ENCODE measurements at regions not wholly inside any gene's neighbourhood (a gene's known extent, or its start where the extent isn't known, plus 50 kb on each side); places are given as distances from the start of the nearest gene placed in this dataset.

DNA sequence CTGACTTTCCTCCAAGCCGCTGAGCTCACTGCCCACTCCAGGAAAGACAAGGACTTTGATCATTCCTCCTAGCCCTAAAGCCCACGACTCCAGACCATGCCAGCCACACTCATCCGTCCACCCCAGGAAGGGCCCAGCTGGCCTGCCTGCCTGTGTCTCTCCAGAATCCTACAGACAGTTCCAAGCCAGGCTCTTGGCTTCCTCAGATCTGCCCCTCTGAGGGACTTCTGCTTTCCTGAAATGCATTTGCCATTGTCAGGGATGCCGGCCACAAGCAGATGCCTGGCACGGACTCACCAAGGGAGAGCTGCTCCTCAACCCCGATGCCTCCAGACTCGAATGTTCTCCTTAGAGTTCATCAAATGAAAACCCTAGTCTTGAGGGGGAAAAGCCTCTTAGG is 155.8 kb downstream of the OAT start:
- TF ChIP-seq POLR2A (IDR thresholded peaks at IDR 0.05) (no peak), POLR2AphosphoS5 (IDR thresholded peaks at IDR 0.05) (no peak)
- TF ChIP-seq, protein P1, sequence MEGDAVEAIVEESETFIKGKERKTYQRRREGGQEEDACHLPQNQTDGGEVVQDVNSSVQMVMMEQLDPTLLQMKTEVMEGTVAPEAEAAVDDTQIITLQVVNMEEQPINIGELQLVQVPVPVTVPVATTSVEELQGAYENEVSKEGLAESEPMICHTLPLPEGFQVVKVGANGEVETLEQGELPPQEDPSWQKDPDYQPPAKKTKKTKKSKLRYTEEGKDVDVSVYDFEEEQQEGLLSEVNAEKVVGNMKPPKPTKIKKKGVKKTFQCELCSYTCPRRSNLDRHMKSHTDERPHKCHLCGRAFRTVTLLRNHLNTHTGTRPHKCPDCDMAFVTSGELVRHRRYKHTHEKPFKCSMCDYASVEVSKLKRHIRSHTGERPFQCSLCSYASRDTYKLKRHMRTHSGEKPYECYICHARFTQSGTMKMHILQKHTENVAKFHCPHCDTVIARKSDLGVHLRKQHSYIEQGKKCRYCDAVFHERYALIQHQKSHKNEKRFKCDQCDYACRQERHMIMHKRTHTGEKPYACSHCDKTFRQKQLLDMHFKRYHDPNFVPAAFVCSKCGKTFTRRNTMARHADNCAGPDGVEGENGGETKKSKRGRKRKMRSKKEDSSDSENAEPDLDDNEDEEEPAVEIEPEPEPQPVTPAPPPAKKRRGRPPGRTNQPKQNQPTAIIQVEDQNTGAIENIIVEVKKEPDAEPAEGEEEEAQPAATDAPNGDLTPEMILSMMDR (IDR thresholded peaks at IDR 0.05) = no peak

All from gastroesophageal sphincter (tissue), 3 donors.